Endothelial cell of umbilical vein (primary cell): ENCODE measurements at regions not wholly inside any gene's neighbourhood (a gene's known extent, or its start where the extent isn't known, plus 50 kb on each side); places are given as distances from the start of the nearest gene placed in this dataset.

Experiments
- BruUV-seq: library from RNA; stranded (reverse); fragments of 400-500 nt; replicated peaks from 2 replicates; lab custom pipeline; 2021; lab: Mats Ljungman, UMichigan
- CTCF ChIA-PET: fragments of 300-600, 350-600 bp; sonication (Branson Sonifier 250); formaldehyde crosslinking; loops from one replicate; lab custom pipeline; 2021; ENCODE audit warnings: antibody characterized with exemption, inconsistent platforms; lab: Charles Lee
- POLR2A ChIA-PET: fragments of 300-600, 350-600 bp; sonication (Branson Sonifier 250); formaldehyde crosslinking; loops from one replicate; lab custom pipeline; 2021; ENCODE audit warnings: antibody characterized with exemption, inconsistent platforms; lab: Charles Lee
- DNase-seq: peaks from one replicate; pipeline ENCODE4 v3.0.0-alpha.2; 2011; ENCODE audit warnings: low read depth, low spot score
- FAIRE-seq: peaks from 2 replicates; lab custom pipeline; 2011; peaks lifted over from hg19 to GRCh38; lab: Jason Lieb, UNC
- H2AFZ ChIP-seq: 2 replicates; pipeline ENCODE4 v1.6.0; 2012; ENCODE audit warnings: low read depth, low read length, control low read depth, inconsistent platforms
- H3K27ac ChIP-seq: 2 replicates; pipeline ENCODE4 v1.5.1; 2011; ENCODE audit warnings: low read depth, mild to moderate bottlenecking, control low read depth, low read length, moderate library complexity; ENCODE audit not compliant: insufficient read depth
- H3K27me3 ChIP-seq, 2 experiments: 2 replicates each; pipeline versions ENCODE4 v1.6.0 to v1.6.1; 2011; ENCODE audit warnings: low read length in 2 of 2, mixed read lengths in 1 of 2; ENCODE audit not compliant: control insufficient read depth in 2 of 2, insufficient read depth in 2 of 2
- H3K36me3 ChIP-seq, 2 experiments: 2 replicates in 1 of 2; 3 replicates in 1 of 2; pipeline ENCODE4 v1.5.1; 2011; ENCODE audit warnings: low read length in 2 of 2, mild to moderate bottlenecking in 1 of 2, moderate library complexity in 1 of 2; ENCODE audit not compliant: control insufficient read depth in 2 of 2, insufficient read depth in 2 of 2; ENCODE audit errors: extremely low read depth in 1 of 2
- H3K4me1 ChIP-seq: 3 replicates; pipeline ENCODE4 v1.5.1; 2011; ENCODE audit warnings: mild to moderate bottlenecking, low read length; ENCODE audit not compliant: control insufficient read depth, insufficient read depth; ENCODE audit errors: extremely low read depth
- H3K4me2 ChIP-seq: 2 replicates; pipeline ENCODE4 v1.6.1; 2011; ENCODE audit warnings: low read length, control low read depth, mixed read lengths; ENCODE audit not compliant: insufficient read depth
- H3K4me3 ChIP-seq, 3 experiments: fragments of 200-600 bp in 1 of 3; sonication (generic), shearing (Covaris generic) in 1 of 3; replicated peaks in 1 of 3; 2 replicates each; pipeline ENCODE4 v1.5.1; 2011 to 2016; ENCODE audit warnings: control low read depth in 3 of 3, low read length in 3 of 3, mild to moderate bottlenecking in 2 of 3, inconsistent platforms in 1 of 3, low read depth in 1 of 3, moderate library complexity in 1 of 3; ENCODE audit not compliant: insufficient read depth in 1 of 3
- H3K79me2 ChIP-seq: 2 replicates; pipeline ENCODE4 v1.6.0; 2012; ENCODE audit warnings: low read length, inconsistent platforms; ENCODE audit not compliant: control insufficient read depth, insufficient read depth
- H3K9ac ChIP-seq: replicated peaks from 2 replicates; pipeline ENCODE3; 2011; ENCODE audit warnings: low read length, control low read depth; ENCODE audit not compliant: insufficient read depth; ENCODE audit errors: extremely low read depth
- H3K9me1 ChIP-seq: replicated peaks from 3 replicates; pipeline ENCODE4 v1.6.0; 2011; ENCODE audit warnings: mild to moderate bottlenecking, low read length; ENCODE audit not compliant: control insufficient read depth, insufficient read depth; ENCODE audit errors: extremely low read depth
- H3K9me3 ChIP-seq: replicated peaks from 2 replicates; pipeline ENCODE4 v1.5.1; 2012; ENCODE audit warnings: low read length, inconsistent platforms; ENCODE audit not compliant: control insufficient read depth, insufficient read depth
- H4K20me1 ChIP-seq: replicated peaks from 2 replicates; pipeline ENCODE3; 2011; ENCODE audit warnings: mild to moderate bottlenecking, low read length; ENCODE audit not compliant: control insufficient read depth, insufficient read depth; ENCODE audit errors: extremely low read depth
- CTCF ChIP-seq, 2 donors: IDR thresholded peaks; 1 replicate in 1 of 2; 2 replicates in 1 of 2; pipeline ENCODE4 v1.5.1; 2011; ENCODE audit warnings: low read length in 2 of 2, mild to moderate bottlenecking in 2 of 2, moderate library complexity in 2 of 2, control low read depth in 1 of 2, inconsistent platforms in 1 of 2, low read depth in 1 of 2; ENCODE audit not compliant: insufficient read depth in 1 of 2; ENCODE audit errors: extremely low read depth in 1 of 2
- EZH2 ChIP-seq: IDR thresholded peaks from 2 replicates; pipeline ENCODE4 v1.6.1; 2012; ENCODE audit warnings: borderline replicate concordance, low read depth, mild to moderate bottlenecking, moderate library complexity, low read length, inconsistent platforms; ENCODE audit not compliant: severe bottlenecking
- FOS ChIP-seq: IDR thresholded peaks from 2 replicates; pipeline ENCODE4 v1.6.1; 2011; ENCODE audit warnings: mild to moderate bottlenecking, low read length, moderate library complexity, borderline replicate concordance; ENCODE audit not compliant: insufficient read depth
- GATA2 ChIP-seq: IDR thresholded peaks from 2 replicates; pipeline ENCODE4 v1.7.0; 2011; ENCODE audit warnings: low read depth, mild to moderate bottlenecking, moderate library complexity, mixed read lengths, low read length; ENCODE audit not compliant: insufficient read length, insufficient read depth
- JUN ChIP-seq: IDR thresholded peaks from 2 replicates; pipeline ENCODE4 v1.6.1; 2011; ENCODE audit warnings: borderline replicate concordance, low read depth; ENCODE audit not compliant: insufficient read length, insufficient read depth
- MAX ChIP-seq: IDR thresholded peaks from 2 replicates; pipeline ENCODE4 v1.6.1; 2011; ENCODE audit not compliant: insufficient read depth, insufficient read length
- MYC ChIP-seq: IDR thresholded peaks from one replicate; pipeline ENCODE4 v1.6.1; 2011; ENCODE audit warnings: mild to moderate bottlenecking, low read depth, low read length
- POLR2A ChIP-seq: IDR thresholded peaks from 2 replicates; pipeline ENCODE4 v1.6.1; 2012; ENCODE audit warnings: low read depth, mild to moderate bottlenecking, control low read depth, low read length
- POLR2AphosphoS5 ChIP-seq: IDR thresholded peaks from 2 replicates; pipeline ENCODE4 v1.6.1; 2012; ENCODE audit warnings: low read depth, mild to moderate bottlenecking, control low read depth, low read length, moderate library complexity; ENCODE audit not compliant: insufficient read depth
- dilution Hi-C: fragments of 300-500 bp; cut with MboI; formaldehyde crosslinking; loops from one replicate; pipeline ENCODE4 v1.15.0; 2019; ENCODE audit warnings: low sequenced_read_pairs; ENCODE audit not compliant: extremely low pct_ligation_motif_present
- intact Hi-C: fragments of 100-400 bp; cut with micrococcal nuclease; formaldehyde crosslinking; loops from one replicate; pipeline ENCODE4 v1.10.0; 2022

GRCh38 chr1:168827557-168827956, 98.6 kb upstream of the DPT start:
- CTCF ChIA-PET = interaction anchor here (1.4 kb wide), 1 partner anchor 521 kb away, joined by 4 read pairs; no protein-coding TSS in a partner anchor
- POLR2A ChIA-PET = no interaction called here
- H3K4me2 ChIP-seq = no peak overlapping the region
- dilution Hi-C loops = no loop called here
- TF ChIP-seq POLR2AphosphoS5 = no peak
- TF ChIP-seq GATA2 = no peak
- TF ChIP-seq MYC = no peak
- no peak for TF ChIP-seq CTCF (IDR thresholded peaks at IDR 0.05; ENCODE audit: extremely low read depth in 1 of 2, insufficient read depth in 1 of 2, low read depth in 1 of 2, low read length in 2 of 2)
- H2AFZ ChIP-seq = no peak overlapping the region
- FAIRE-seq (no peak), DNase-seq (no peak)
- no peaks in the 10 kb centered on the region for H4K20me1 ChIP-seq
- H3K27ac ChIP-seq = no peak overlapping the region
- H3K36me3 ChIP-seq = no peaks in the 10 kb centered on the region
- no TSS peak for BruUV-seq
- H3K4me3 ChIP-seq = no peak overlapping the region
- no peaks in the 10 kb centered on the region for H3K9me3 ChIP-seq
- no peaks in the 10 kb centered on the region for H3K79me2 ChIP-seq
- H3K4me1 ChIP-seq = no peaks in the 10 kb centered on the region
- intact Hi-C loops = no loop called here
- no peaks in the 10 kb centered on the region for H3K27me3 ChIP-seq
- H3K9ac ChIP-seq = no peak overlapping the region
- no peaks in the 10 kb centered on the region for H3K9me1 ChIP-seq

GRCh38 chr1:168829876-168830275, 100.9 kb upstream of the DPT start:
- BruUV-seq = no TSS peak
- DNase-seq (no peak), FAIRE-seq (no peak)
- Histone ChIP-seq H2AFZ (no peak overlapping the region), H3K4me1 (no peaks in the 10 kb centered on the region), H3K9ac (no peak overlapping the region), H3K27ac (no peak overlapping the region), H3K79me2 (no peaks in the 10 kb centered on the region), H3K27me3 (no peaks in the 10 kb centered on the region), H3K36me3 (no peaks in the 10 kb centered on the region), H3K4me2 (no peak overlapping the region), H4K20me1 (no peaks in the 10 kb centered on the region), H3K9me3 (no peaks in the 10 kb centered on the region), H3K9me1 (no peaks in the 10 kb centered on the region), H3K4me3 (no peak overlapping the region)
- TF ChIP-seq MYC (no peak), GATA2 (no peak), POLR2A (no peak), JUN (no peak), CTCF (IDR thresholded peaks at IDR 0.05; ENCODE audit: extremely low read depth in 1 of 2, insufficient read depth in 1 of 2, low read depth in 1 of 2, low read length in 2 of 2) (no peak), EZH2 (no peak), FOS (no peak), MAX (no peak), POLR2AphosphoS5 (no peak)
- dilution Hi-C loops (no loop called here), intact Hi-C loops (no loop called here)
- ChIA-PET POLR2A (no interaction called here), CTCF (interaction anchor here (0.7 to 1.4 kb wide), 2 partner anchors 227 to 519 kb away, joined by 3 read pairs; no protein-coding TSS in a partner anchor)
